CD4-positive, alpha-beta T cell (primary cell): ENCODE measurements at regions not wholly inside any gene's neighbourhood (a gene's known extent, or its start where the extent isn't known, plus 50 kb on each side); places are given as distances from the start of the nearest gene placed in this dataset.

ENCODE experiments used
- ATAC-seq: fragments of 200-7000 bp; cut with Tn5 transposase; one replicate; pipeline ENCODE4 v1.10.0; 2022; ENCODE audit warnings: mild to moderate bottlenecking; ENCODE audit not compliant: poor library complexity
- CTCF ChIA-PET: fragments of 350-600 bp; sonication (Branson Sonifier 250); formaldehyde crosslinking; loops from one replicate; lab custom pipeline; 2021; ENCODE audit warnings: antibody characterized with exemption, inconsistent platforms; lab: Charles Lee
- POLR2A ChIA-PET: fragments of 350-600 bp; sonication (Branson Sonifier 250); formaldehyde crosslinking; loops from one replicate; lab custom pipeline; 2021; ENCODE audit warnings: antibody characterized with exemption, inconsistent platforms; lab: Charles Lee
- DNase-seq, 14 experiments: peaks; one replicate each; pipeline ENCODE4 v3.0.0-alpha.2; 2013 to 2020; ENCODE audit warnings: mixed read lengths in 2 of 14
- H3K27ac ChIP-seq, 2 donors: one replicate each; pipeline versions ENCODE4 v1.5.1 to v1.7.0; 2013; ENCODE audit warnings: low read length in 2 of 2, low read depth in 1 of 2, mild to moderate bottlenecking in 1 of 2
- H3K27me3 ChIP-seq, 2 experiments: 1 replicate in 1 of 2; 2 replicates in 1 of 2; pipeline versions ENCODE4 v1.6.1 to v1.7.0; 2013; ENCODE audit warnings: low read length in 2 of 2, control low read depth in 1 of 2, mild to moderate bottlenecking in 1 of 2, moderate library complexity in 1 of 2; ENCODE audit not compliant: insufficient read depth in 2 of 2, control insufficient read depth in 1 of 2
- H3K36me3 ChIP-seq: one replicate; pipeline ENCODE4 v1.6.1; 2013; ENCODE audit warnings: low read length, control low read depth; ENCODE audit not compliant: insufficient read depth
- H3K4me1 ChIP-seq: one replicate; pipeline ENCODE4 v1.6.1; 2013; ENCODE audit warnings: low read length, control low read depth; ENCODE audit not compliant: insufficient read depth
- H3K4me3 ChIP-seq: one replicate; pipeline ENCODE4 v1.5.1; 2013; ENCODE audit warnings: mild to moderate bottlenecking, low read length, moderate library complexity
- H3K9me3 ChIP-seq, 2 experiments: 1 replicate in 1 of 2; 2 replicates in 1 of 2; pipeline versions ENCODE4 v1.6.1 to v1.7.0; 2013; ENCODE audit warnings: low read length in 2 of 2, mild to moderate bottlenecking in 2 of 2, control low read depth in 1 of 2, moderate library complexity in 1 of 2; ENCODE audit not compliant: control insufficient read depth in 1 of 2, insufficient read depth in 1 of 2
- H3K27ac Mint-ChIP-seq: one replicate; pipeline ENCODE4 v1.8.0; 2020; ENCODE audit warnings: mixed read lengths
- H3K27me3 Mint-ChIP-seq: one replicate; pipeline ENCODE4 v1.8.0; 2021; ENCODE audit warnings: mixed read lengths
- H3K36me3 Mint-ChIP-seq: one replicate; pipeline ENCODE4 v1.8.0; 2021; ENCODE audit warnings: low read depth, mixed read lengths
- H3K4me1 Mint-ChIP-seq: one replicate; pipeline ENCODE4 v1.8.0; 2021; ENCODE audit warnings: low read depth, mixed read lengths
- H3K4me3 Mint-ChIP-seq: one replicate; pipeline ENCODE4 v1.8.0; 2020; ENCODE audit warnings: mild to moderate bottlenecking, mixed read lengths
- H3K9me3 Mint-ChIP-seq: one replicate; pipeline ENCODE4 v1.8.0; 2020; ENCODE audit warnings: mixed read lengths
- intact Hi-C, 2 experiments: fragments of 100-400 bp; cut with DNase I in 1 of 2; cut with micrococcal nuclease in 1 of 2; formaldehyde crosslinking; loops; one replicate each; pipeline versions ENCODE4 v1.15.1 to v1.9.0; 2023 to 2025; cut with DNase I, micrococcal nuclease
- TF ChIP-seq, protein P1 (sequence below): fragments of 200-600 bp; IDR thresholded peaks from one replicate; pipeline ENCODE4 v1.8.0; 2022; ENCODE audit warnings: antibody characterized with exemption, mild to moderate bottlenecking

GRCh38 chr22:27212617-27213177, 555.3 kb downstream of the MIAT start:
- intact Hi-C loops: no loop called here
- H3K27ac Mint-ChIP-seq: no peak overlapping the region
- H3K4me1 Mint-ChIP-seq: no peaks in the 10 kb centered on the region
- Histone ChIP-seq H3K27ac (no peak overlapping the region), H3K36me3 (no peaks in the 10 kb centered on the region), H3K4me3 (no peak overlapping the region), H3K9me3 (peaks cover 0 to 4% of the 10 kb centered on the region in 2 experiments), H3K27me3 (peaks cover 13 to 16% of the 10 kb centered on the region in 2 experiments), H3K4me1 (no peaks in the 10 kb centered on the region)
- no peak overlapping the region for H3K4me3 Mint-ChIP-seq
- no peaks in the 10 kb centered on the region for H3K36me3 Mint-ChIP-seq
- ChIA-PET CTCF (no interaction called here), POLR2A (no interaction called here)
- no peak for ATAC-seq
- no peaks in the 10 kb centered on the region for H3K9me3 Mint-ChIP-seq
- TF ChIP-seq, protein P1, sequence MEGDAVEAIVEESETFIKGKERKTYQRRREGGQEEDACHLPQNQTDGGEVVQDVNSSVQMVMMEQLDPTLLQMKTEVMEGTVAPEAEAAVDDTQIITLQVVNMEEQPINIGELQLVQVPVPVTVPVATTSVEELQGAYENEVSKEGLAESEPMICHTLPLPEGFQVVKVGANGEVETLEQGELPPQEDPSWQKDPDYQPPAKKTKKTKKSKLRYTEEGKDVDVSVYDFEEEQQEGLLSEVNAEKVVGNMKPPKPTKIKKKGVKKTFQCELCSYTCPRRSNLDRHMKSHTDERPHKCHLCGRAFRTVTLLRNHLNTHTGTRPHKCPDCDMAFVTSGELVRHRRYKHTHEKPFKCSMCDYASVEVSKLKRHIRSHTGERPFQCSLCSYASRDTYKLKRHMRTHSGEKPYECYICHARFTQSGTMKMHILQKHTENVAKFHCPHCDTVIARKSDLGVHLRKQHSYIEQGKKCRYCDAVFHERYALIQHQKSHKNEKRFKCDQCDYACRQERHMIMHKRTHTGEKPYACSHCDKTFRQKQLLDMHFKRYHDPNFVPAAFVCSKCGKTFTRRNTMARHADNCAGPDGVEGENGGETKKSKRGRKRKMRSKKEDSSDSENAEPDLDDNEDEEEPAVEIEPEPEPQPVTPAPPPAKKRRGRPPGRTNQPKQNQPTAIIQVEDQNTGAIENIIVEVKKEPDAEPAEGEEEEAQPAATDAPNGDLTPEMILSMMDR: no peak
- DNase-seq: peak in 2 of 14 experiments; percentile 15 to 23
- H3K27me3 Mint-ChIP-seq: peaks cover 63% of the 10 kb centered on the region

DNA sequence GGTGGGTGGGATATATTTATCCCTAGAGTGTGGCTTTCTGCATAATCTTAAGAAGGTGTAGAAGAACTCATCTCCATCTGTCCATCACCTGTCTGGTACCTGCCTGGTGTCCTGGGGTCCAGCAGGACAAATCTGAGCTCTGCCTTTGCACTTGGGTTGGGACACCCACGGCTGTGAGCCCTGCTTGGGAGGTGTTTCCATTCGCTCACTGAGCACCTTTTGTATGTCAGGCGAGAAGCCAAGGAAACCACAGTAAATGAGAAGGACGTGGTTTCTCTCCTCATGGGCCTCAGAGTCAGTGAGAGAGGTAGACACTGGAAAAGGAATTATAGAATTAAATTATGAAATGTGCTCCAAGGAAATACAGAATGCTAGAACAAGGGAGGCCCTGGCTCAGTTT, 555.9 kb downstream of the MIAT start:
- peaks cover 65% of the 10 kb centered on the region for H3K27me3 Mint-ChIP-seq
- no peak overlapping the region for H3K4me3 Mint-ChIP-seq
- DNase-seq (no peak), ATAC-seq (no peak)
- Histone ChIP-seq H3K36me3 (no peaks in the 10 kb centered on the region), H3K27me3 (peaks cover 9 to 16% of the 10 kb centered on the region in 2 experiments), H3K4me3 (no peak overlapping the region), H3K9me3 (peaks cover 0 to 4% of the 10 kb centered on the region in 2 experiments), H3K4me1 (no peaks in the 10 kb centered on the region), H3K27ac (no peak overlapping the region)
- no peaks in the 10 kb centered on the region for H3K36me3 Mint-ChIP-seq
- no peaks in the 10 kb centered on the region for H3K4me1 Mint-ChIP-seq
- TF ChIP-seq, protein P1: no peak
- POLR2A ChIA-PET: no interaction called here
- CTCF ChIA-PET: no interaction called here
- intact Hi-C loops: no loop called here
- H3K27ac Mint-ChIP-seq: no peak overlapping the region
- no peaks in the 10 kb centered on the region for H3K9me3 Mint-ChIP-seq

GRCh38 chr22:27213766-27214581, 556.6 kb downstream of the MIAT start:
- POLR2A ChIA-PET: no interaction called here
- H3K27me3 ChIP-seq: peaks cover 9 to 20% of the 10 kb centered on the region in 2 experiments
- peaks cover 67% of the 10 kb centered on the region for H3K27me3 Mint-ChIP-seq

More at GRCh38 chr22:27213766-27214581, 556.6 kb downstream of the MIAT start:
- no peaks in the 10 kb centered on the region for H3K4me1 ChIP-seq
- ATAC-seq: no peak
- no peak overlapping the region for H3K4me3 ChIP-seq
- TF ChIP-seq, protein P1: no peak
- H3K9me3 ChIP-seq: peaks cover 0 to 4% of the 10 kb centered on the region in 2 experiments
- no peaks in the 10 kb centered on the region for H3K4me1 Mint-ChIP-seq
- H3K9me3 Mint-ChIP-seq: no peaks in the 10 kb centered on the region
- H3K36me3 Mint-ChIP-seq: no peaks in the 10 kb centered on the region
- no peaks in the 10 kb centered on the region for H3K36me3 ChIP-seq
- CTCF ChIA-PET: no interaction called here
- intact Hi-C loops: no loop called here
- H3K4me3 Mint-ChIP-seq: no peak overlapping the region
- H3K27ac Mint-ChIP-seq: no peak overlapping the region
- H3K27ac ChIP-seq: no peak overlapping the region
- no peak for DNase-seq
